IPS-NIHi7 (cell line): ENCODE measurements at regions not wholly inside any gene's neighbourhood (a gene's known extent, or its start where the extent isn't known, plus 50 kb on each side); places are given as distances from the start of the nearest gene placed in this dataset.

Experiments
- DNase-seq: peaks from one replicate; pipeline ENCODE4 v3.0.0; 2012; ENCODE audit warnings: mixed read lengths; ENCODE audit errors: extremely low spot score

GRCh38 chr12:92614502-92614901, 88.3 kb upstream of the PLEKHG7 start:
- no peak for DNase-seq

- no peak for DNase-seq
Measured at GRCh38 chr12:92614001-92614400, 88.8 kb upstream of the PLEKHG7 start.

GRCh38 chr12:92612611-92613010, 90.2 kb upstream of the PLEKHG7 start:
- DNase-seq: no peak

GRCh38 chr12:92608151-92609091, 94.4 kb upstream of the PLEKHG7 start:
- peak; percentile 47 for DNase-seq

GRCh38 chr12:92606956-92607355, 95.8 kb upstream of the PLEKHG7 start:
- no peak for DNase-seq

- DNase-seq: no peak
Measured at GRCh38 chr12:92605621-92606170, 97.1 kb upstream of the PLEKHG7 start.

GRCh38 chr12:92604786-92605185, 98.0 kb upstream of the PLEKHG7 start:
- DNase-seq: no peak

GRCh38 chr12:92603741-92604432, 98.9 kb upstream of the PLEKHG7 start:
- DNase-seq: no peak

GRCh38 chr12:92602930-92603623, 99.7 kb upstream of the PLEKHG7 start:
- DNase-seq: no peak

- no peak for DNase-seq
Measured at GRCh38 chr12:92602476-92602875, 100.3 kb upstream of the PLEKHG7 start.

GRCh38 chr12:92601680-92602079, 101.1 kb upstream of the PLEKHG7 start:
- no peak for DNase-seq

- no peak for DNase-seq
Measured at GRCh38 chr12:92601176-92601575, 101.6 kb upstream of the PLEKHG7 start.

- DNase-seq: no peak
Measured at GRCh38 chr12:92600052-92600451, 102.7 kb upstream of the PLEKHG7 start.

- no peak for DNase-seq
Measured at GRCh38 chr12:92597997-92598396, 104.8 kb upstream of the PLEKHG7 start.

GRCh38 chr12:92597118-92597517, 105.7 kb upstream of the PLEKHG7 start:
- no peak for DNase-seq

- no peak for DNase-seq
Measured at GRCh38 chr12:92596383-92596782, 106.4 kb upstream of the PLEKHG7 start.

- DNase-seq: no peak
Measured at GRCh38 chr12:92595663-92596062, 107.1 kb upstream of the PLEKHG7 start.

- DNase-seq: no peak
Measured at GRCh38 chr12:92593734-92594402, 108.9 kb upstream of the PLEKHG7 start.

- DNase-seq: no peak
Measured at GRCh38 chr12:92585115-92585727, 117.6 kb upstream of the PLEKHG7 start.

GRCh38 chr12:92583910-92584309, 118.9 kb upstream of the PLEKHG7 start:
- DNase-seq: no peak

- no peak for DNase-seq
Measured at GRCh38 chr12:92582893-92583292, 119.9 kb upstream of the PLEKHG7 start.
